OCI-LY1 (cell line): ENCODE measurements at regions not wholly inside any gene's neighbourhood (a gene's known extent, or its start where the extent isn't known, plus 50 kb on each side); places are given as distances from the start of the nearest gene placed in this dataset.

Source experiments
- CTCF ChIP-seq: fragments of 200-600 bp; sonication (generic), shearing (Covaris generic); IDR thresholded peaks from 2 replicates; pipeline ENCODE4 v1.5.1; 2017; ENCODE audit warnings: mild to moderate bottlenecking, antibody characterized with exemption, low read length, moderate library complexity, mixed read lengths
- EZH2 ChIP-seq: fragments of 200-600 bp; sonication (generic), shearing (Covaris generic); IDR thresholded peaks from 2 replicates; pipeline ENCODE4 v1.8.0; 2017; ENCODE audit warnings: borderline replicate concordance, mixed run types, mild to moderate bottlenecking, antibody characterized with exemption, low read length, moderate library complexity, mixed read lengths

DNA sequence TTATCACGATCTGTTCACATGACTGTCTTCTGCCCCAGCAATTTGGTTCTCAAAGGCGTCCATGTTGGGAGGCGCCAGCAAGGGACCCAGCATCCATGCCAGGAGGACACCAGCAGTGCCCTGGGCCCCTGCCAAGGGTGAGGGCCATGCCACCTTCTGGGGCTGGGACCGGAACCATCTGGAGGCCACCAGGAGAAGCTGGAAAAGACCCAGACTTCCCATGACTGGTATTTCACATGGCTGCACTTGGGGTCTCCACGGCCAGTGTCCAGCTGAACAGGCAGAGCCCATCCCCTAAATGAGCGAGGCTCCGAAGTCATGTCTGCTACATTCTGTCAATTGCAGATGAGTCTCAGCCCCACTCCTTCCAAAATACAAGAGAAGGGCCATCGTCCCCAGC, 306.8 kb upstream of the HS6ST1 start:
- TF ChIP-seq CTCF: no peak
- TF ChIP-seq EZH2: no peak
